Neural cell (in vitro differentiated cells): ENCODE measurements at regions not wholly inside any gene's neighbourhood (a gene's known extent, or its start where the extent isn't known, plus 50 kb on each side); places are given as distances from the start of the nearest gene placed in this dataset.

Source experiments
- H2AFZ ChIP-seq: fragments of 200-600, 300-800 bp; sonication (generic), shearing (Covaris generic); 2 replicates; pipeline ENCODE4 v1.6.0; 2014; ENCODE audit warnings: low read depth, mild to moderate bottlenecking, antibody characterized with exemption, low read length, moderate library complexity
- H3F3A ChIP-seq: fragments of 200-600 bp; shearing (Covaris generic); 2 replicates; pipeline ENCODE4 v1.6.1; 2016; ENCODE audit warnings: mild to moderate bottlenecking, moderate library complexity, mixed read lengths, antibody characterized with exemption, low read length; ENCODE audit not compliant: insufficient read depth, poor library complexity, severe bottlenecking
- H3K27ac ChIP-seq: fragments of 200-600, 300-800 bp; sonication (generic), shearing (Covaris generic); 2 replicates; pipeline ENCODE4 v1.5.1; 2014; ENCODE audit warnings: mild to moderate bottlenecking, low read length, moderate library complexity
- H3K27me3 ChIP-seq: fragments of 300-800, 200-600 bp; sonication (generic), shearing (Covaris generic); 2 replicates; pipeline ENCODE4 v1.6.0; 2014; ENCODE audit warnings: mild to moderate bottlenecking, low read depth, low read length, moderate library complexity; ENCODE audit not compliant: insufficient read depth
- H3K36me3 ChIP-seq: fragments of 300-800, 200-600 bp; sonication (generic), shearing (Covaris generic); 2 replicates; pipeline ENCODE4 v1.5.1; 2014; ENCODE audit warnings: mild to moderate bottlenecking, antibody characterized with exemption, low read length, moderate library complexity; ENCODE audit not compliant: insufficient read depth
- H3K4me2 ChIP-seq: fragments of 300-800, 200-600 bp; sonication (generic), shearing (Covaris generic); 2 replicates; pipeline ENCODE4 v1.6.0; 2014; ENCODE audit warnings: mild to moderate bottlenecking, low read length
- H3K4me3 ChIP-seq: fragments of 300-800, 200-600 bp; sonication (generic), shearing (Covaris generic); 2 replicates; pipeline ENCODE4 v1.5.1; 2014; ENCODE audit warnings: mild to moderate bottlenecking, low read length, moderate library complexity
- H3K79me2 ChIP-seq: fragments of 200-600 bp; shearing (Covaris generic); replicated peaks from 2 replicates; pipeline ENCODE4 v1.6.0; 2014; ENCODE audit warnings: mild to moderate bottlenecking, low read length, moderate library complexity; ENCODE audit not compliant: insufficient read depth
- H3K9ac ChIP-seq: fragments of 300-800, 200-600 bp; sonication (generic), shearing (Covaris generic); 2 replicates; pipeline ENCODE4 v1.6.1; 2016; ENCODE audit warnings: mild to moderate bottlenecking, low read length, mixed read lengths
- H3K9me2 ChIP-seq: fragments of 200-600 bp; shearing (Covaris generic); 2 replicates; pipeline ENCODE4 v1.6.1; 2016; ENCODE audit warnings: mild to moderate bottlenecking, low read length, mixed read lengths; ENCODE audit not compliant: insufficient read depth
- H3K9me3 ChIP-seq: fragments of 200-600, 300-800 bp; sonication (generic), shearing (Covaris generic); 2 replicates; pipeline ENCODE4 v1.6.1; 2016; ENCODE audit warnings: mild to moderate bottlenecking, mixed run types, low read length, moderate library complexity, mixed read lengths
- H4K20me1 ChIP-seq: fragments of 200-600 bp; shearing (Covaris generic); 2 replicates; pipeline ENCODE4 v1.6.1; 2016; ENCODE audit warnings: mild to moderate bottlenecking, mixed run types; ENCODE audit not compliant: insufficient read depth
- EP300 ChIP-seq: fragments of 450-650 bp; conservative IDR thresholded peaks from 2 replicates; pipeline ENCODE4 v1.6.1; 2014; ENCODE audit warnings: antibody characterized with exemption, mild to moderate bottlenecking, moderate library complexity; ENCODE audit not compliant: poor library complexity, severe bottlenecking
- EZH2 ChIP-seq: fragments of 200-600, 300-800 bp; shearing (Covaris generic), sonication (generic); IDR thresholded peaks from 2 replicates; pipeline ENCODE4 v1.6.1; 2014; ENCODE audit warnings: antibody characterized with exemption, low read length, borderline replicate concordance, mild to moderate bottlenecking; ENCODE audit not compliant: insufficient read depth, poor library complexity, severe bottlenecking
- MXI1 ChIP-seq: fragments of 450-650 bp; conservative IDR thresholded peaks from 2 replicates; pipeline ENCODE4 v1.6.1; 2014; ENCODE audit warnings: antibody characterized with exemption, mild to moderate bottlenecking; ENCODE audit not compliant: poor library complexity, severe bottlenecking
- POLR2AphosphoS5 ChIP-seq: IDR thresholded peaks from 2 replicates; pipeline ENCODE4 v1.6.1; 2012
- RAD21 ChIP-seq: fragments of 450-650 bp; conservative IDR thresholded peaks from 2 replicates; pipeline ENCODE4 v1.6.1; 2014; ENCODE audit warnings: antibody characterized with exemption, mild to moderate bottlenecking, moderate library complexity
- SMC3 ChIP-seq: fragments of 450-650 bp; conservative IDR thresholded peaks from 2 replicates; pipeline ENCODE4 v1.6.1; 2014; ENCODE audit warnings: antibody characterized with exemption, mild to moderate bottlenecking, moderate library complexity; ENCODE audit not compliant: poor library complexity
- TAF1 ChIP-seq: IDR thresholded peaks from 2 replicates; pipeline ENCODE4 v1.6.1; 2012; ENCODE audit warnings: low read depth
- TF ChIP-seq, protein P1 (sequence below): IDR thresholded peaks from 2 replicates; pipeline ENCODE4 v1.6.1; 2012; ENCODE audit warnings: borderline replicate concordance
- TF ChIP-seq, protein P2 (sequence below): fragments of 450-650 bp; IDR thresholded peaks from 2 replicates; pipeline ENCODE4 v1.5.1; 2014; ENCODE audit warnings: antibody characterized with exemption, mild to moderate bottlenecking, moderate library complexity; ENCODE audit not compliant: poor library complexity, severe bottlenecking

DNA sequence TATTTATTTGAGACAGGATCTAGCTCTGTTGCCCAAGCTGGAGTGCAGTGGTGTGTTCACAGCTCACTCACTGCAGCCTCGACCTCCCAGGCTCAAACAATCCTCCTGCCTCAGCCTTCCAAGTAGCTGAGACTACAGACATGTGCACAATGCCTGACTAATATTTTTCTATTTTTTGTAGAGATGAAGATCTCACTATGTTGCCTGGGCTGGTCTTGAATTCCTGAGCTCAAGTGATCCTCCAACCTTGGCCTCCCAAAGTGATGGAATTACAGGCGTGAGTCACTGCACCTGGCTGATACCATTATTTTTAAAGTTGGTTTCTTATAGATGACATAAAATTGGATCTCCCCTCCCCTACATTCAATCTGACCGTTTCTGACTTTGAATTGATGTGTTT is 139.5 kb upstream of the RGMA start:
- no peak overlapping the region for H3K27ac ChIP-seq
- H2AFZ ChIP-seq = no peak overlapping the region
- H3K79me2 ChIP-seq = no peaks in the 10 kb centered on the region
- H3K9me2 ChIP-seq = no peaks in the 10 kb centered on the region
- no peaks in the 10 kb centered on the region for H3K36me3 ChIP-seq
- H3K9me3 ChIP-seq = no peaks in the 10 kb centered on the region
- H3K9ac ChIP-seq = no peak overlapping the region
- H3F3A ChIP-seq = no peaks in the 10 kb centered on the region
- no peak overlapping the region for H3K4me3 ChIP-seq
- TF ChIP-seq POLR2AphosphoS5 (no peak), MXI1 (no peak), TAF1 (no peak), EP300 (no peak), RAD21 (no peak), SMC3 (no peak), EZH2 (no peak)
- TF ChIP-seq, protein P1, sequence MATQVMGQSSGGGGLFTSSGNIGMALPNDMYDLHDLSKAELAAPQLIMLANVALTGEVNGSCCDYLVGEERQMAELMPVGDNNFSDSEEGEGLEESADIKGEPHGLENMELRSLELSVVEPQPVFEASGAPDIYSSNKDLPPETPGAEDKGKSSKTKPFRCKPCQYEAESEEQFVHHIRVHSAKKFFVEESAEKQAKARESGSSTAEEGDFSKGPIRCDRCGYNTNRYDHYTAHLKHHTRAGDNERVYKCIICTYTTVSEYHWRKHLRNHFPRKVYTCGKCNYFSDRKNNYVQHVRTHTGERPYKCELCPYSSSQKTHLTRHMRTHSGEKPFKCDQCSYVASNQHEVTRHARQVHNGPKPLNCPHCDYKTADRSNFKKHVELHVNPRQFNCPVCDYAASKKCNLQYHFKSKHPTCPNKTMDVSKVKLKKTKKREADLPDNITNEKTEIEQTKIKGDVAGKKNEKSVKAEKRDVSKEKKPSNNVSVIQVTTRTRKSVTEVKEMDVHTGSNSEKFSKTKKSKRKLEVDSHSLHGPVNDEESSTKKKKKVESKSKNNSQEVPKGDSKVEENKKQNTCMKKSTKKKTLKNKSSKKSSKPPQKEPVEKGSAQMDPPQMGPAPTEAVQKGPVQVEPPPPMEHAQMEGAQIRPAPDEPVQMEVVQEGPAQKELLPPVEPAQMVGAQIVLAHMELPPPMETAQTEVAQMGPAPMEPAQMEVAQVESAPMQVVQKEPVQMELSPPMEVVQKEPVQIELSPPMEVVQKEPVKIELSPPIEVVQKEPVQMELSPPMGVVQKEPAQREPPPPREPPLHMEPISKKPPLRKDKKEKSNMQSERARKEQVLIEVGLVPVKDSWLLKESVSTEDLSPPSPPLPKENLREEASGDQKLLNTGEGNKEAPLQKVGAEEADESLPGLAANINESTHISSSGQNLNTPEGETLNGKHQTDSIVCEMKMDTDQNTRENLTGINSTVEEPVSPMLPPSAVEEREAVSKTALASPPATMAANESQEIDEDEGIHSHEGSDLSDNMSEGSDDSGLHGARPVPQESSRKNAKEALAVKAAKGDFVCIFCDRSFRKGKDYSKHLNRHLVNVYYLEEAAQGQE = no peak
- TF ChIP-seq, protein P2, sequence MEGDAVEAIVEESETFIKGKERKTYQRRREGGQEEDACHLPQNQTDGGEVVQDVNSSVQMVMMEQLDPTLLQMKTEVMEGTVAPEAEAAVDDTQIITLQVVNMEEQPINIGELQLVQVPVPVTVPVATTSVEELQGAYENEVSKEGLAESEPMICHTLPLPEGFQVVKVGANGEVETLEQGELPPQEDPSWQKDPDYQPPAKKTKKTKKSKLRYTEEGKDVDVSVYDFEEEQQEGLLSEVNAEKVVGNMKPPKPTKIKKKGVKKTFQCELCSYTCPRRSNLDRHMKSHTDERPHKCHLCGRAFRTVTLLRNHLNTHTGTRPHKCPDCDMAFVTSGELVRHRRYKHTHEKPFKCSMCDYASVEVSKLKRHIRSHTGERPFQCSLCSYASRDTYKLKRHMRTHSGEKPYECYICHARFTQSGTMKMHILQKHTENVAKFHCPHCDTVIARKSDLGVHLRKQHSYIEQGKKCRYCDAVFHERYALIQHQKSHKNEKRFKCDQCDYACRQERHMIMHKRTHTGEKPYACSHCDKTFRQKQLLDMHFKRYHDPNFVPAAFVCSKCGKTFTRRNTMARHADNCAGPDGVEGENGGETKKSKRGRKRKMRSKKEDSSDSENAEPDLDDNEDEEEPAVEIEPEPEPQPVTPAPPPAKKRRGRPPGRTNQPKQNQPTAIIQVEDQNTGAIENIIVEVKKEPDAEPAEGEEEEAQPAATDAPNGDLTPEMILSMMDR = no peak
- H3K27me3 ChIP-seq = no peaks in the 10 kb centered on the region
- H3K4me2 ChIP-seq = no peak overlapping the region
- no peaks in the 10 kb centered on the region for H4K20me1 ChIP-seq

DNA sequence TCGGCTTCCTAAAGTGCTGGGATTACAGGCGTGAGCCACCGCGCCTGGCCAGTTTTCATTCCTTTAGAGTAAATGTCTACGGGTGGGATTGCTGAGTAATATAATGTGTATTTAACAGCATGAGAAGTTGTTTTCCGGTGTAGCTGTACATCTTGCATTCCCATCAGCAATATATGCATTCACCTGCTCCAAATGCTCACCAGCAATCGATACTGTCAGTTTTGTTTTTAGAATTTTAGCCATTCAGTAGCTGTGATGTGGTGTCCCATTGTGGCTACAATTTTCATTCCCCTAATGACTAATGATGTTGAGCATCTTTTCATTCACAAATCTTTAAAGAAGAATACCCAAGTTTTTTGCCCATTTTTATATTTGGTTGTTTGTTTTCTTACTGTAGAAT is 134.8 kb upstream of the RGMA start:
- no peak overlapping the region for H2AFZ ChIP-seq
- H3K4me2 ChIP-seq = no peak overlapping the region
- H3K79me2 ChIP-seq = no peaks in the 10 kb centered on the region
- H3K9me2 ChIP-seq = no peaks in the 10 kb centered on the region
- H3K27ac ChIP-seq = no peak overlapping the region
- no peaks in the 10 kb centered on the region for H4K20me1 ChIP-seq
- TF ChIP-seq TAF1 (no peak), SMC3 (no peak)
- TF ChIP-seq, protein P1 = no peak
- TF ChIP-seq, protein P2 = no peak
- H3K36me3 ChIP-seq = no peaks in the 10 kb centered on the region
- H3K9ac ChIP-seq = no peak overlapping the region
- H3K27me3 ChIP-seq = no peaks in the 10 kb centered on the region
- no peaks in the 10 kb centered on the region for H3F3A ChIP-seq
- H3K9me3 ChIP-seq = no peaks in the 10 kb centered on the region
- H3K4me3 ChIP-seq = no peak overlapping the region
